HL-60 (cell line): ENCODE measurements at regions not wholly inside any gene's neighbourhood (a gene's known extent, or its start where the extent isn't known, plus 50 kb on each side); places are given as distances from the start of the nearest gene placed in this dataset.

Experiments used
- GABPA ChIP-seq: IDR thresholded peaks from 2 replicates; pipeline ENCODE4 v1.6.1; 2012; ENCODE audit warnings: low read depth
- POLR2AphosphoS5 ChIP-seq: IDR thresholded peaks from 2 replicates; pipeline ENCODE4 v1.6.1; 2012; ENCODE audit warnings: low read depth
- SPI1 ChIP-seq: IDR thresholded peaks from 2 replicates; pipeline ENCODE4 v1.6.1; 2012; ENCODE audit warnings: low read depth, mild to moderate bottlenecking, borderline replicate concordance
- TF ChIP-seq, protein P1 (sequence below): IDR thresholded peaks from one replicate; pipeline ENCODE4 v1.5.1; 2011; ENCODE audit warnings: low read length, control low read depth, inconsistent platforms; ENCODE audit not compliant: insufficient read depth
- TF ChIP-seq, protein P2 (sequence below): IDR thresholded peaks from 2 replicates; pipeline ENCODE4 v1.6.1; 2012; ENCODE audit warnings: low read depth; ENCODE audit not compliant: insufficient replicate concordance

DNA sequence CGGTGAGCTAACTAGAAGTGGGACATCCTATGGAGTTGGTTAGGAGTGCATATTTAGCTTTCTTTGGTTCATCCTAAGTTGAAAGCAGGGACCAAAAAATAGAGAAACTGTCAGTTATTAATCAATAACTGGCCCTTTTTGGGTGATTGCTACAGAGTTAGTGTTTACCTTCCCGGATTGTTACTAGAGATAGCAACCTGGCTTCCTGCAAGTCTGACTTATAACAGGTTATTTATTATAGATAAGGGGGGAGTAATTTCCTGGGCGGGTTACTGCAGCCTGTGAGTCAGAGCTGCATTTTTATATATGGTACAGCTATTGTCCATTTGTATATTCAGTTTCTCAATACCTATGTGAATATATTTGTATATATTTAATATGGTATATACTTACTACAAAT lies 522.0 kb downstream of the MFSD1 start:
- TF ChIP-seq, protein P1, sequence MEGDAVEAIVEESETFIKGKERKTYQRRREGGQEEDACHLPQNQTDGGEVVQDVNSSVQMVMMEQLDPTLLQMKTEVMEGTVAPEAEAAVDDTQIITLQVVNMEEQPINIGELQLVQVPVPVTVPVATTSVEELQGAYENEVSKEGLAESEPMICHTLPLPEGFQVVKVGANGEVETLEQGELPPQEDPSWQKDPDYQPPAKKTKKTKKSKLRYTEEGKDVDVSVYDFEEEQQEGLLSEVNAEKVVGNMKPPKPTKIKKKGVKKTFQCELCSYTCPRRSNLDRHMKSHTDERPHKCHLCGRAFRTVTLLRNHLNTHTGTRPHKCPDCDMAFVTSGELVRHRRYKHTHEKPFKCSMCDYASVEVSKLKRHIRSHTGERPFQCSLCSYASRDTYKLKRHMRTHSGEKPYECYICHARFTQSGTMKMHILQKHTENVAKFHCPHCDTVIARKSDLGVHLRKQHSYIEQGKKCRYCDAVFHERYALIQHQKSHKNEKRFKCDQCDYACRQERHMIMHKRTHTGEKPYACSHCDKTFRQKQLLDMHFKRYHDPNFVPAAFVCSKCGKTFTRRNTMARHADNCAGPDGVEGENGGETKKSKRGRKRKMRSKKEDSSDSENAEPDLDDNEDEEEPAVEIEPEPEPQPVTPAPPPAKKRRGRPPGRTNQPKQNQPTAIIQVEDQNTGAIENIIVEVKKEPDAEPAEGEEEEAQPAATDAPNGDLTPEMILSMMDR: no peak
- TF ChIP-seq, protein P2, sequence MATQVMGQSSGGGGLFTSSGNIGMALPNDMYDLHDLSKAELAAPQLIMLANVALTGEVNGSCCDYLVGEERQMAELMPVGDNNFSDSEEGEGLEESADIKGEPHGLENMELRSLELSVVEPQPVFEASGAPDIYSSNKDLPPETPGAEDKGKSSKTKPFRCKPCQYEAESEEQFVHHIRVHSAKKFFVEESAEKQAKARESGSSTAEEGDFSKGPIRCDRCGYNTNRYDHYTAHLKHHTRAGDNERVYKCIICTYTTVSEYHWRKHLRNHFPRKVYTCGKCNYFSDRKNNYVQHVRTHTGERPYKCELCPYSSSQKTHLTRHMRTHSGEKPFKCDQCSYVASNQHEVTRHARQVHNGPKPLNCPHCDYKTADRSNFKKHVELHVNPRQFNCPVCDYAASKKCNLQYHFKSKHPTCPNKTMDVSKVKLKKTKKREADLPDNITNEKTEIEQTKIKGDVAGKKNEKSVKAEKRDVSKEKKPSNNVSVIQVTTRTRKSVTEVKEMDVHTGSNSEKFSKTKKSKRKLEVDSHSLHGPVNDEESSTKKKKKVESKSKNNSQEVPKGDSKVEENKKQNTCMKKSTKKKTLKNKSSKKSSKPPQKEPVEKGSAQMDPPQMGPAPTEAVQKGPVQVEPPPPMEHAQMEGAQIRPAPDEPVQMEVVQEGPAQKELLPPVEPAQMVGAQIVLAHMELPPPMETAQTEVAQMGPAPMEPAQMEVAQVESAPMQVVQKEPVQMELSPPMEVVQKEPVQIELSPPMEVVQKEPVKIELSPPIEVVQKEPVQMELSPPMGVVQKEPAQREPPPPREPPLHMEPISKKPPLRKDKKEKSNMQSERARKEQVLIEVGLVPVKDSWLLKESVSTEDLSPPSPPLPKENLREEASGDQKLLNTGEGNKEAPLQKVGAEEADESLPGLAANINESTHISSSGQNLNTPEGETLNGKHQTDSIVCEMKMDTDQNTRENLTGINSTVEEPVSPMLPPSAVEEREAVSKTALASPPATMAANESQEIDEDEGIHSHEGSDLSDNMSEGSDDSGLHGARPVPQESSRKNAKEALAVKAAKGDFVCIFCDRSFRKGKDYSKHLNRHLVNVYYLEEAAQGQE: no peak
- TF ChIP-seq GABPA (no peak), POLR2AphosphoS5 (no peak), SPI1 (no peak)
